Upper lobe of left lung (tissue), 6 donors: ENCODE measurements at regions not wholly inside any gene's neighbourhood (a gene's known extent, or its start where the extent isn't known, plus 50 kb on each side); places are given as distances from the start of the nearest gene placed in this dataset.

Source experiments
- ATAC-seq, 2 donors: fragments of 200-7000 bp; cut with Tn5 transposase; one replicate each; pipeline ENCODE4 v1.9.1; 2022; ENCODE audit warnings: mild to moderate bottlenecking in 2 of 2, moderate library complexity in 2 of 2; ENCODE audit not compliant: low FRiP score in 2 of 2
- DNase-seq, 2 donors: peaks; one replicate each; pipeline ENCODE4 v3.0.0-alpha.2; 2019 to 2020
- H3K27ac ChIP-seq, 4 donors: fragments of 200-600 bp; sonication (generic); one replicate each; pipeline ENCODE4 v1.5.1; 2016 to 2019
- H3K27me3 ChIP-seq, 4 donors: fragments of 200-600 bp; sonication (generic); one replicate each; pipeline ENCODE4 v1.5.1; 2017 to 2019
- H3K36me3 ChIP-seq, 4 donors: fragments of 200-600 bp; sonication (generic); one replicate each; pipeline ENCODE4 v1.5.1; 2016 to 2019
- H3K4me1 ChIP-seq, 4 donors: fragments of 200-600 bp; sonication (generic); one replicate each; pipeline ENCODE4 v1.5.1; 2018 to 2019
- H3K4me3 ChIP-seq, 4 donors: fragments of 200-600 bp; sonication (generic); one replicate each; pipeline ENCODE4 v1.5.1; 2017 to 2019; ENCODE audit warnings: mild to moderate bottlenecking in 2 of 4, moderate library complexity in 1 of 4
- H3K9me3 ChIP-seq, 4 donors: fragments of 200-600 bp; sonication (generic); one replicate each; pipeline ENCODE4 v1.5.1; 2018 to 2019
- EP300 ChIP-seq, 4 donors: sonication (generic); formaldehyde crosslinking; IDR thresholded peaks; one replicate each; pipeline ENCODE4 v1.5.1; 2017; ENCODE audit warnings: antibody characterized with exemption in 4 of 4, control low read depth in 2 of 4
- POLR2A ChIP-seq, 4 donors: fragments of 450-650 bp; IDR thresholded peaks; one replicate each; pipeline ENCODE4 v1.5.1; 2016 to 2017; ENCODE audit warnings: antibody characterized with exemption in 4 of 4, mild to moderate bottlenecking in 2 of 4
- POLR2AphosphoS5 ChIP-seq, 2 donors: sonication (generic); formaldehyde crosslinking; IDR thresholded peaks; one replicate each; pipeline ENCODE4 v1.5.1; 2017; ENCODE audit warnings: antibody characterized with exemption in 2 of 2
- WGBS, 2 donors: methylation state at CpG; one replicate each; pipeline ENCODE4 v1.1.5; 2017 to 2018; 5-methylcytosine and 5-hydroxymethylcytosine counted together
- TF ChIP-seq, protein P1 (sequence below), 6 experiments: fragments of 450-650 bp in 4 of 6; fragments of 200-600 bp in 2 of 6; sonication (generic) in 2 of 6; IDR thresholded peaks; one replicate each; pipeline ENCODE4 v1.5.1; 2016 to 2019; ENCODE audit warnings: antibody characterized with exemption in 6 of 6
- donor health status: DM: no; HTN: no; CAD: no; lungs with moderate emphysema.
- donor health status: DM: no; HTN: yes; CAD: no; lungs with severe emphysema.

DNA sequence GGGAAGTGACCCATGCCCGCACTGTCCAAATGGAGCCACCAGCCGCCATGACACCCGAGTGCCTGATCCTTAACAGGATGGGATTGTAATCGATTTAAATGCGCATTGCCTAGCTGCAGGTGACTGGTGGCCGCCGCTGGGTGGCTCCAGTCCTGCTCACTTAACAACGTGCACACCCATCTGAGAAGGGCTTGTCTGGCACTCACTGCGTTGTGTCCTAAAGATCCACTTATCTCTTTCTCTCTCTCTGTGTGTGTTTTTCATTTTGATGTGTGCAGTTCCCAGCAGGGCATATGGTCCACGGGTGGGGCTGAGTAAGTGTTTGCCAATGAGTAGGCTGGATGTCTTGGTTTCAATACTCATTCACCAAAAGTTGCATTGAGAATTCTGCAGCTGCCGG lies 80.6 kb downstream of the IRF8 start:
- DNase-seq (no peak), ATAC-seq (no peak)
- Histone ChIP-seq H3K4me1 (peaks cover 8 to 23% (median 13%) of the 10 kb centered on the region in 4 donors), H3K9me3 (no peaks in the 10 kb centered on the region), H3K27ac (no peak overlapping the region), H3K4me3 (no peak overlapping the region), H3K36me3 (no peaks in the 10 kb centered on the region), H3K27me3 (no peaks in the 10 kb centered on the region)
- 75 to 77% methylated on average over 11 of the region's 11 CpGs for WGBS, 2 donors
- TF ChIP-seq, protein P1, sequence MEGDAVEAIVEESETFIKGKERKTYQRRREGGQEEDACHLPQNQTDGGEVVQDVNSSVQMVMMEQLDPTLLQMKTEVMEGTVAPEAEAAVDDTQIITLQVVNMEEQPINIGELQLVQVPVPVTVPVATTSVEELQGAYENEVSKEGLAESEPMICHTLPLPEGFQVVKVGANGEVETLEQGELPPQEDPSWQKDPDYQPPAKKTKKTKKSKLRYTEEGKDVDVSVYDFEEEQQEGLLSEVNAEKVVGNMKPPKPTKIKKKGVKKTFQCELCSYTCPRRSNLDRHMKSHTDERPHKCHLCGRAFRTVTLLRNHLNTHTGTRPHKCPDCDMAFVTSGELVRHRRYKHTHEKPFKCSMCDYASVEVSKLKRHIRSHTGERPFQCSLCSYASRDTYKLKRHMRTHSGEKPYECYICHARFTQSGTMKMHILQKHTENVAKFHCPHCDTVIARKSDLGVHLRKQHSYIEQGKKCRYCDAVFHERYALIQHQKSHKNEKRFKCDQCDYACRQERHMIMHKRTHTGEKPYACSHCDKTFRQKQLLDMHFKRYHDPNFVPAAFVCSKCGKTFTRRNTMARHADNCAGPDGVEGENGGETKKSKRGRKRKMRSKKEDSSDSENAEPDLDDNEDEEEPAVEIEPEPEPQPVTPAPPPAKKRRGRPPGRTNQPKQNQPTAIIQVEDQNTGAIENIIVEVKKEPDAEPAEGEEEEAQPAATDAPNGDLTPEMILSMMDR (IDR thresholded peaks at IDR 0.05) = no peak
- TF ChIP-seq EP300 (IDR thresholded peaks at IDR 0.05) (no peak), POLR2AphosphoS5 (IDR thresholded peaks at IDR 0.05) (no peak), POLR2A (IDR thresholded peaks at IDR 0.05) (no peak)

GRCh38 chr16:85980686-85981085 lies 81.7 kb downstream of the IRF8 start:
- no peak for ATAC-seq
- Histone ChIP-seq H3K4me1 (peaks cover 13 to 31% (median 16%) of the 10 kb centered on the region in 4 donors), H3K9me3 (no peaks in the 10 kb centered on the region), H3K27me3 (no peaks in the 10 kb centered on the region), H3K4me3 (no peak overlapping the region), H3K36me3 (no peaks in the 10 kb centered on the region), H3K27ac (no peak overlapping the region)
- DNase-seq = no peak
- WGBS, 2 donors = 91 to 93% methylated on average over 6 of the region's 6 CpGs
- TF ChIP-seq, protein P1 (IDR thresholded peaks at IDR 0.05) = no peak
- TF ChIP-seq EP300 (IDR thresholded peaks at IDR 0.05) (no peak), POLR2AphosphoS5 (IDR thresholded peaks at IDR 0.05) (no peak), POLR2A (IDR thresholded peaks at IDR 0.05) (no peak)

DNA sequence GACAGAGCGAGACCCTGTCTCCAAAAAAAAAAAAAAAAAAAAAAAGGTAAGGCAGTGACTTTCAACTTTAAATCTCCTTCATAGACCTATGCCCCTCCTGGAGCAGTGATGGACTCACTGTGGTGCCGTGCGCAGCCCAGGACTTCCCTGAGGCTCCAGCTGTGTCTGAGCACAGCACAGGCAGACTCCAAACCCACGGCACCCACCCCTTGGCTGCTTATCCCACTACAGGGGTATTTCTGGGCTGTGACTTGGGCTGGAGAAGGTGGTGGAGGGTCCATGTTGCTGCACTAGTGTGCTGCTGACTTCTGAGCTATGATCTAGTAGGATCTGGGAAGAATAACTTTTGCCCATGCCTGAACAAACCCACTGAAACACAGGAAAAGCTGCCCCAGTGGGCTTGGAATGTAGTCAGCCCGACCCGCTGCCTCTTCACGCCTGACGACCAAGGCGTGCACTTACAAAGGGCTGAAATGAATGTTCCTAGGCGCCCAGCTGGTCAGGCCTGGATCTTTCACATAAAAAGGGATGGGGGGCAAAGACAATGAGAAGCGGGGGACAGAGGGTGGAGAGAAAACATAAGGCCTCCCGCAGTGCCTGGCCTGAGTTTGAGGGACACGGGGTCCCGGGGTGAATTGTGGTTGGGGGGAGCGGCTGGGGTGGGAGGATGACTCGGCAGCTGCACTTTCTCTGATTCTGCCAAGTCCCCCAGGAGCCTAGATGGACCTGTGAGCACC lies 83.0 kb downstream of the IRF8 start:
- H3K9me3 ChIP-seq = no peaks in the 10 kb centered on the region
- WGBS, 2 donors = 70 to 82% methylated on average over 15 to 16 of the region's 16 CpGs
- no peaks in the 10 kb centered on the region for H3K27me3 ChIP-seq
- DNase-seq = no peak
- TF ChIP-seq, protein P1 (IDR thresholded peaks at IDR 0.05) = no peak
- H3K27ac ChIP-seq = no peak overlapping the region
- H3K36me3 ChIP-seq = no peaks in the 10 kb centered on the region
- peaks cover 13 to 31% (median 16%) of the 10 kb centered on the region in 4 donors for H3K4me1 ChIP-seq
- no peak overlapping the region for H3K4me3 ChIP-seq
- ATAC-seq = no peak

- H3K36me3 ChIP-seq = no peaks in the 10 kb centered on the region
- H3K4me1 ChIP-seq = peaks cover 14 to 31% (median 18%) of the 10 kb centered on the region in 4 donors
- H3K9me3 ChIP-seq = no peaks in the 10 kb centered on the region
- 47 to 49% methylated on average over 4 to 23 of the region's 23 CpGs for WGBS, 2 donors
- no peaks in the 10 kb centered on the region for H3K27me3 ChIP-seq
- ATAC-seq (peak; percentile 12 to 61), DNase-seq (peak; percentile 62 to 91)
- H3K27ac ChIP-seq = no peak overlapping the region
- no peak overlapping the region for H3K4me3 ChIP-seq
- TF ChIP-seq POLR2AphosphoS5 (IDR thresholded peaks at IDR 0.05) = peak; percentile 13 to 42
- TF ChIP-seq EP300 (IDR thresholded peaks at IDR 0.05) = no peak
- peak in 1 of 4 donors; percentile 18 for TF ChIP-seq POLR2A (IDR thresholded peaks at IDR 0.05)
Observed at GRCh38 chr16:85982563-85982939, 83.6 kb downstream of the IRF8 start.

DNA sequence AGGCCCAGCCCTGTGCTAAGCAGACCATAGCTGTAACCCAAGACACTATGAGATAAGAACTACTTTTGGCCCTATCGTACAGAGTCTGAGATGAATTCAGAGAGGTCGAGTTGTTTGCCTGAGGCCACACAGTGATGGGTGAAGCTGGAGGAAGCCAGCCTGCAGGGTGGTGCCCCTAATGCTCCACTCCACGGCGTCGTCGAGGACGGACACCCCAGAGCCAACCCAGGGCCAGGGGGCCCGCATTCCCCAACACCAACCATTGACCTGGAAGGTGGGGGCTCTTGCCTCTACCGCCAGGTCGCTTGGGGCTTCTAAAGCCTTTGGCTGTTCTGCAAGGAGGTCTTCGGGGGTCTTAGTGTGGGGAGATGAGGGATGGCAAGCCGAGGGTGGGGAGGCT lies 84.1 kb downstream of the IRF8 start:
- Histone ChIP-seq H3K27ac (no peak overlapping the region), H3K4me3 (no peak overlapping the region), H3K9me3 (no peaks in the 10 kb centered on the region), H3K4me1 (peaks cover 14 to 31% (median 18%) of the 10 kb centered on the region in 4 donors), H3K27me3 (no peaks in the 10 kb centered on the region), H3K36me3 (no peaks in the 10 kb centered on the region)
- WGBS, 2 donors = 86 to 93% methylated on average over 5 to 6 of the region's 12 CpGs
- no peak for DNase-seq
- ATAC-seq = no peak
- TF ChIP-seq POLR2A (IDR thresholded peaks at IDR 0.05) = no peak
